ENCODE measurements at regions not wholly inside any gene's neighbourhood (a gene's known extent, or its start where the extent isn't known, plus 50 kb on each side); places are given as distances from the start of the nearest gene placed in this dataset.
A peak's percentile ranks its signal among the peaks of the same experiment; 100 is the strongest.

- Histone ChIP-seq H3K79me2 (ENCODE audit: insufficient read depth) (no peaks in the 10 kb centered on the region), H3K4me1 (ENCODE audit: control insufficient read depth in 1 of 2, insufficient read depth in 2 of 2, low read depth in 1 of 2, low read length in 1 of 2) (peaks cover 5 to 13% of the 10 kb centered on the region in 2 experiments; a peak in 3 of 4 replicates), H3K36me3 (replicated peaks in 1 of 2; ENCODE audit: control insufficient read depth in 1 of 2, insufficient read depth in 2 of 2, low read length in 1 of 2) (no peaks in the 10 kb centered on the region), H3F3A (replicated peaks; ENCODE audit: insufficient read depth) (peaks cover 7% of the 10 kb centered on the region), H3K27me3 (ENCODE audit: insufficient read depth) (no peaks in the 10 kb centered on the region), H3K4me2 (no peak overlapping the region), H3K4me3 (ENCODE audit: low read depth in 2 of 2, low read length in 1 of 2) (no peak overlapping the region), H4K20me1 (ENCODE audit: insufficient read depth) (no peaks in the 10 kb centered on the region), H3K9me2 (no peaks in the 10 kb centered on the region), H3K9ac (no peak overlapping the region), H3K27ac (ENCODE audit: low read depth in 2 of 2, low read length in 1 of 2) (no peak overlapping the region; a peak in 1 of 4 replicates), H2AFZ (ENCODE audit: low read depth) (no peak overlapping the region), H3K9me3 (no peaks in the 10 kb centered on the region)
- no peak for DNase-seq
- ChIA-PET POLR2A (no interaction called here), CTCF (interaction anchor here (0.7 kb wide), 1 partner anchor 10 kb away, joined by 3 read pairs; no protein-coding TSS in a partner anchor)
- TF ChIP-seq CHD2 (IDR thresholded peaks at IDR 0.05; ENCODE audit: low read length, partially characterized antibody), result no peak
- TF ChIP-seq MXI1 (IDR thresholded peaks at IDR 0.05; ENCODE audit: low read depth, low read length), result no peak
- no peak for TF ChIP-seq TAF1 (IDR thresholded peaks at IDR 0.05; ENCODE audit: borderline replicate concordance, low read depth, low read length)
- no peak for TF ChIP-seq EP300 (IDR thresholded peaks at IDR 0.05; ENCODE audit: borderline replicate concordance in 1 of 2, low read depth in 1 of 2, low read length in 1 of 2)
- no peak for TF ChIP-seq CTCF (IDR thresholded peaks at IDR 0.05)
- no peak for TF ChIP-seq MEF2A (IDR thresholded peaks at IDR 0.05; ENCODE audit: borderline replicate concordance, low read depth)
- TF ChIP-seq RFX5 (IDR thresholded peaks at IDR 0.05; ENCODE audit: low read length), result no peak
- no peak for TF ChIP-seq RAD21 (IDR thresholded peaks at IDR 0.05; ENCODE audit: low read length)
- no peak for TF ChIP-seq YY1 (IDR thresholded peaks at IDR 0.05; ENCODE audit: low read depth)
- no peak for TF ChIP-seq SIN3A (IDR thresholded peaks at IDR 0.05; ENCODE audit: borderline replicate concordance, low read depth, low read length)
- TF ChIP-seq GATA2 (CRISPR knock-in tag; IDR thresholded peaks at IDR 0.05), result no peak
- TF ChIP-seq ELF1 (IDR thresholded peaks at IDR 0.05), result no peak
- TF ChIP-seq JUND (IDR thresholded peaks at IDR 0.05), result no peak
- no peak for TF ChIP-seq NFIC (IDR thresholded peaks at IDR 0.05; ENCODE audit: borderline replicate concordance)
- no peak for TF ChIP-seq PBX3 (IDR thresholded peaks at IDR 0.05)
- no peak for TF ChIP-seq FOXJ3 (CRISPR knock-in tag; IDR thresholded peaks at IDR 0.05)
- TF ChIP-seq NRF1 (IDR thresholded peaks at IDR 0.05; ENCODE audit: low read depth, low read length), result no peak
- WGBS (ENCODE audit: low lambda C conversion rate), result 64% methylated on average over 2 of the region's 2 CpGs
These were observed 52.0 kb upstream of the PPP1R3C start for GRCh38 chr10:91684841-91685240.

GRCh38 chr10:91683975-91684374, 51.1 kb upstream of the PPP1R3C start:
- peak overlapping the region in 1 of 2 experiments; percentile 43; a peak in 2 of 4 replicates for H3K27ac ChIP-seq (ENCODE audit: low read depth in 2 of 2, low read length in 1 of 2)
- 4% methylated on average over 5 of the region's 5 CpGs for WGBS (ENCODE audit: low lambda C conversion rate)
- no peak for TF ChIP-seq GATA2 (CRISPR knock-in tag; IDR thresholded peaks at IDR 0.05)
- peak; percentile 26; the same call in 1 of the 2 replicates for TF ChIP-seq RCOR1 (IDR thresholded peaks at IDR 0.05; ENCODE audit: low read length)
- TF ChIP-seq CTCF (IDR thresholded peaks at IDR 0.05), result no peak
- peak; percentile 72 for TF ChIP-seq NFIC (IDR thresholded peaks at IDR 0.05; ENCODE audit: borderline replicate concordance)
- no peak for TF ChIP-seq MEF2A (IDR thresholded peaks at IDR 0.05; ENCODE audit: borderline replicate concordance, low read depth)
- no peak for TF ChIP-seq FOXJ3 (CRISPR knock-in tag; IDR thresholded peaks at IDR 0.05)
- TF ChIP-seq ELF1 (IDR thresholded peaks at IDR 0.05), result no peak
- TF ChIP-seq FOXM1 (IDR thresholded peaks at IDR 0.05; ENCODE audit: low read depth), result no peak
- no peak for TF ChIP-seq SIN3A (IDR thresholded peaks at IDR 0.05; ENCODE audit: borderline replicate concordance, low read depth, low read length)
- no peak for TF ChIP-seq USF1 (IDR thresholded peaks at IDR 0.05; ENCODE audit: borderline replicate concordance, low read depth)
- no peak for TF ChIP-seq MXI1 (IDR thresholded peaks at IDR 0.05; ENCODE audit: low read depth, low read length)

More at GRCh38 chr10:91683975-91684374, 51.1 kb upstream of the PPP1R3C start:
- Histone ChIP-seq H3K9ac (no peak overlapping the region), H3K4me1 (ENCODE audit: control insufficient read depth in 1 of 2, insufficient read depth in 2 of 2, low read depth in 1 of 2, low read length in 1 of 2) (peaks cover 5 to 11% of the 10 kb centered on the region in 2 experiments; a peak in 3 of 4 replicates), H3K36me3 (replicated peaks in 1 of 2; ENCODE audit: control insufficient read depth in 1 of 2, insufficient read depth in 2 of 2, low read length in 1 of 2) (no peaks in the 10 kb centered on the region), H3K27me3 (ENCODE audit: insufficient read depth) (no peaks in the 10 kb centered on the region), H3K9me3 (no peaks in the 10 kb centered on the region), H3F3A (replicated peaks; ENCODE audit: insufficient read depth) (peaks cover 7% of the 10 kb centered on the region), H3K79me2 (ENCODE audit: insufficient read depth) (no peaks in the 10 kb centered on the region), H2AFZ (ENCODE audit: low read depth) (no peak overlapping the region), H3K9me2 (no peaks in the 10 kb centered on the region), H3K4me3 (ENCODE audit: low read depth in 2 of 2, low read length in 1 of 2) (no peak overlapping the region), H3K4me2 (peak overlapping the region; percentile 35), H4K20me1 (ENCODE audit: insufficient read depth) (no peaks in the 10 kb centered on the region)
- ChIA-PET POLR2A (no interaction called here), CTCF (interaction anchor here (0.7 to 1.1 kb wide), 2 partner anchors 9 to 14 kb away, joined by 3 to 4 read pairs; no protein-coding TSS in a partner anchor)
- no peak for DNase-seq

Measured in SK-N-SH (cell line).